ENCODE measurements at regions not wholly inside any gene's neighbourhood (a gene's known extent, or its start where the extent isn't known, plus 50 kb on each side); places are given as distances from the start of the nearest gene placed in this dataset.
"Not testable (repeated sequence)": the region's sequence is repeated elsewhere in the genome, so short reads cannot be mapped to it uniquely, and the experiment has no call there.

DNA sequence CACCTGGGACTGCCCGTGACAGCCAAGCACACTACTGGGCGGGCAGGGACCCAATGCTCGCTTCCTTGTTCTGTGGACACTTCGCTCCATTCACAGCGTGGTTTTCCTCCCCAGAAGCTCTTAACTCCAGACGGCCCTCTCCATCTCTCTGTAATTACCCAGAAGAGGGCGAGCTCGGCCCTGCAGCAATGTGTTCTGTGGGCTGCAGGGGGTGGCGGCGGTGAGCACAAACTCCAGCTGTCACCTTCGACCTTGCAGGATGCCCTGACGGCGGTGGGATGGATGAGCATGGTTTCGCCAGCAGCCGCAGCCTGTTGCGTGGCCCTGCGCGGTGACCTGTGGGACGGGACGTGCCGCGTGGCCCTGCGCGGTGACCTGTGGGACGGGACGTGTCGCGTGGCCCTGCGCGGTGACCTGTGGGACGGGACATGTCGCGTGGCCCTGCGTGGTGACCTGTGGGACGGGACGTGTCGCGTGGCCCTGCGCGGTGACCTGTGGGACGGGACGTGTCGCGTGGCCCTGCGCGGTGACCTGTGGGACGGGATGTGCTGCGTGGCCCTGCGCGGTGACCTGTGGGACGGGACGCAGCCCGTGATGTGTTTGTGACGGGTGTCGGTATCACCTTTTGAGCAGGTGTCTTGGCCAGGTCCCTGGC, 1204.7 kb downstream of the BRD1 start:
- Histone ChIP-seq H3K4me3 (ENCODE audit: low read depth in 1 of 2, low read length in 2 of 2) (no peak overlapping the region), H3K9ac (ENCODE audit: low read length) (no peak overlapping the region), H3K4me1 (ENCODE audit: insufficient read depth, low read length) (no peaks in the 10 kb centered on the region)

DNA sequence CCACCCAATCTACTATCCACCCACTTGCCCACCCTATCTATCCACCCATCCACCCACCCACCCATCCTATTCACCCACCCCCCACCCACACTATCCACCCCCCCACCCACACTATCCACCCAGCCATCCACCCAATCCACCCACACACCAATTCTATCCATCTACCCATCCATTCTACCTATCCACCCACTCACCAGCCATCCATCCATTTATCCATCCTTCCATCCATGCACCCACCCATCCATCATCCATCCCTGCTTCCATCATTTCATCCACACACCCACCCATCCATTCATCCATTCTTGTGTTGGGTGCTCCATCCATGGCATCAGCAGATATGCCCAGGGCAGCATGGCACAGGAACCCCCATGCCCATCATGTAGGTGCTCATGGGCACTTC, 1206.6 kb downstream of the BRD1 start:
- Histone ChIP-seq H3K27me3 (ENCODE audit: control insufficient read depth in 1 of 2, insufficient read depth in 2 of 2, low read length in 2 of 2) (no peaks in the 10 kb centered on the region), H3K9me3 (ENCODE audit: low read length) (no peaks in the 10 kb centered on the region), H3K4me1 (ENCODE audit: insufficient read depth, low read length) (no peaks in the 10 kb centered on the region), H3K36me3 (ENCODE audit: insufficient read depth, low read length) (no peaks in the 10 kb centered on the region), H3K4me3 (ENCODE audit: low read depth in 1 of 2, low read length in 2 of 2) (no peak overlapping the region), H3K9ac (ENCODE audit: low read length) (no peak overlapping the region), H3K27ac (ENCODE audit: low read depth, low read length) (no peak overlapping the region)

More for the DNA sequence above, 1204.7 kb downstream of the BRD1 start:
- no peaks in the 10 kb centered on the region for H3K9me3 ChIP-seq (ENCODE audit: low read length)
- H3K27me3 ChIP-seq (ENCODE audit: control insufficient read depth in 1 of 2, insufficient read depth in 2 of 2, low read length in 2 of 2), result no peaks in the 10 kb centered on the region
- no peak overlapping the region for H3K27ac ChIP-seq (ENCODE audit: low read depth, low read length)
- no peaks in the 10 kb centered on the region for H3K36me3 ChIP-seq (ENCODE audit: insufficient read depth, low read length)

DNA sequence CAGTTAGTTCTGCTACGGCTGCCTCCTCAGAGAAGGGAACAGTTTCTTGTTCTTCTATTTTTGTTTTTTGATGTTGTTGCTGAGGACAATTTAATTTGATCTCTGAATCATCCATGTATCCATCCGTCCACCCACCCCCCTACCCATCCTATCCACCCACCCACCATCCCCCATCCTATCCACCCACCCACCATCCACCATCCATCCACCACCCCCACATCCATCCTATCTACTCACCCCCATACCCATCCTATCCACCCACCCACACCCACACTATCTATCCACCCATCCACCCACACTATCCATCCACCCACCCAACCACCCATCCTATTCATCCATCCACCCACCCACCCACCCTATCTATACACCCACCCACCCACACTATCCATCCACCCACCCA, 1207.2 kb downstream of the BRD1 start:
- not testable (repeated sequence) for H3K27me3 ChIP-seq (ENCODE audit: control insufficient read depth in 1 of 2, insufficient read depth in 2 of 2, low read length in 2 of 2)

DNA sequence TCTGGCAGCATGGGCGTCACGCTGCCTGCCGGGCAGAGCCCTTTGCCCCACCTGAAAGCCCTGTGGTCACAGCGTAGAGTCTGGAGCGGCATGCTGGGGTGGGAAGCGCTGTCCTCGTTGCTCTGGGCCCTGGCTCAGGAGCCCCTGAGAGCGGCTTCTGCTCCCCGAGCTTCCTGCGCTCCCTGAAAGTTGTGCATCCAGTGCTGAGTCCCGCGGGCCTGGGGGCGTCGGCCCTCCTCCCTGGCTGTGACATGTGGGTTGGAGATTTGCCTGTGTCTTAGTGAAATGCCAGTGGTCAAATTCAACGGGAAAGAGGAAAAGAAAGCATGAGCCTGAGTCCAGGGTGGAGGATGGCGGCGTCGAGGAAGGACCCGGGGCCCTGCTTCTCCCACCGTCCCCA, 1208.0 kb downstream of the BRD1 start:
- Histone ChIP-seq H3K4me1 (ENCODE audit: insufficient read depth, low read length) (no peaks in the 10 kb centered on the region), H3K9me3 (ENCODE audit: low read length) (no peaks in the 10 kb centered on the region), H3K27ac (ENCODE audit: low read depth, low read length) (no peak overlapping the region), H3K36me3 (ENCODE audit: insufficient read depth, low read length) (no peaks in the 10 kb centered on the region), H3K27me3 (ENCODE audit: control insufficient read depth in 1 of 2, insufficient read depth in 2 of 2, low read length in 2 of 2) (no peaks in the 10 kb centered on the region), H3K9ac (ENCODE audit: low read length) (no peak overlapping the region), H3K4me3 (ENCODE audit: low read depth in 1 of 2, low read length in 2 of 2) (no peak overlapping the region)

More for the DNA sequence above, 1207.2 kb downstream of the BRD1 start:
- not testable (repeated sequence) for H3K27ac ChIP-seq (ENCODE audit: low read depth, low read length); H3K36me3 ChIP-seq (ENCODE audit: insufficient read depth, low read length); H3K9ac ChIP-seq (ENCODE audit: low read length); H3K4me3 ChIP-seq (ENCODE audit: low read depth in 1 of 2, low read length in 2 of 2); H3K9me3 ChIP-seq (ENCODE audit: low read length); H3K4me1 ChIP-seq (ENCODE audit: insufficient read depth, low read length)

DNA sequence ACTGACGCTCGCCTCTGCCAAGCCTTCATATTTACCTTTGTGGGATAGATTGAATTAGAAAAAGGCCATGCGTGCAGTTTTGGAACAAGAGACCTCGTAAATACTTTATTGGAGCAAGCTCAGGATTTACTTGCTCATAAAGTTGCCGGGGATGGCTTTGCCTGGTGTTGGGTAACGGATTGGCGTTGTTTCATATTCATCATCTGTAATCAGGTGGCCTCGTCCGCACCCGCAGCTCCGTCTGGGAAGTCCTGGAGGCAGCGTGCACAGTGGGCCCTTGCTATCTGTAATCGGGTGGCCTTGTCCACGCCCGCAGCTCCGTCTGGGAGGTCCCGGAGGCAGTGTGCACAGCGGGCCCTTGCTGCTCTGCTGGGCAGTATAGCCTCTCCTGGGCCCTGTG, 1209.3 kb downstream of the BRD1 start:
- no peaks in the 10 kb centered on the region for H3K27me3 ChIP-seq (ENCODE audit: control insufficient read depth in 1 of 2, insufficient read depth in 2 of 2, low read length in 2 of 2)
- H3K36me3 ChIP-seq (ENCODE audit: insufficient read depth, low read length), result no peaks in the 10 kb centered on the region
- H3K9me3 ChIP-seq (ENCODE audit: low read length), result no peaks in the 10 kb centered on the region
- H3K4me3 ChIP-seq (ENCODE audit: low read depth in 1 of 2, low read length in 2 of 2), result no peak overlapping the region
- H3K9ac ChIP-seq (ENCODE audit: low read length), result no peak overlapping the region
- no peak overlapping the region for H3K27ac ChIP-seq (ENCODE audit: low read depth, low read length)
- H3K4me1 ChIP-seq (ENCODE audit: insufficient read depth, low read length), result no peaks in the 10 kb centered on the region

DNA sequence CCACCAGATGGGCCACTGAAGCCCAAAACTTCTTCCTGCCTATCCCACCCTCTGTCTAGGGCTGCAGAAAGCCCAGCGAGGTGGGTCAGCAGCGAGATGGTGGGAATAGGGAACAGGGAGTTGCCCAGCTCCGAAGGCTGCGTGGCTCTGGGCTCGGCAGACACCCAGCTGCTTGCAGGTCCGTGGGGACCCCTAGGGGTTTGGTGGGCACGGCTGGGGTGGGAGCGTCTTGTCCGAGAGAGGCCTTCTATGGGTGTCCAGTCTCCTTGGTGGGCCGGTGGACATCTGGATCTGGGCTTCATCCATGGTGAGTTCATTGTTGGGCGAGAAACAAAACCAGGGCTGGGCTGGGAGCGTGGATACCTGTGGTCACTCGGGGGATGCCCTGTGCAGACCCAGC, 1211.0 kb downstream of the BRD1 start:
- H3K4me3 ChIP-seq (ENCODE audit: low read depth in 1 of 2, low read length in 2 of 2), result no peak overlapping the region
- H3K36me3 ChIP-seq (ENCODE audit: insufficient read depth, low read length), result no peaks in the 10 kb centered on the region
- H3K4me1 ChIP-seq (ENCODE audit: insufficient read depth, low read length), result no peaks in the 10 kb centered on the region
- H3K9me3 ChIP-seq (ENCODE audit: low read length), result no peaks in the 10 kb centered on the region
- H3K9ac ChIP-seq (ENCODE audit: low read length), result no peak overlapping the region
- no peak overlapping the region for H3K27ac ChIP-seq (ENCODE audit: low read depth, low read length)
- H3K27me3 ChIP-seq (ENCODE audit: control insufficient read depth in 1 of 2, insufficient read depth in 2 of 2, low read length in 2 of 2), result no peaks in the 10 kb centered on the region

DNA sequence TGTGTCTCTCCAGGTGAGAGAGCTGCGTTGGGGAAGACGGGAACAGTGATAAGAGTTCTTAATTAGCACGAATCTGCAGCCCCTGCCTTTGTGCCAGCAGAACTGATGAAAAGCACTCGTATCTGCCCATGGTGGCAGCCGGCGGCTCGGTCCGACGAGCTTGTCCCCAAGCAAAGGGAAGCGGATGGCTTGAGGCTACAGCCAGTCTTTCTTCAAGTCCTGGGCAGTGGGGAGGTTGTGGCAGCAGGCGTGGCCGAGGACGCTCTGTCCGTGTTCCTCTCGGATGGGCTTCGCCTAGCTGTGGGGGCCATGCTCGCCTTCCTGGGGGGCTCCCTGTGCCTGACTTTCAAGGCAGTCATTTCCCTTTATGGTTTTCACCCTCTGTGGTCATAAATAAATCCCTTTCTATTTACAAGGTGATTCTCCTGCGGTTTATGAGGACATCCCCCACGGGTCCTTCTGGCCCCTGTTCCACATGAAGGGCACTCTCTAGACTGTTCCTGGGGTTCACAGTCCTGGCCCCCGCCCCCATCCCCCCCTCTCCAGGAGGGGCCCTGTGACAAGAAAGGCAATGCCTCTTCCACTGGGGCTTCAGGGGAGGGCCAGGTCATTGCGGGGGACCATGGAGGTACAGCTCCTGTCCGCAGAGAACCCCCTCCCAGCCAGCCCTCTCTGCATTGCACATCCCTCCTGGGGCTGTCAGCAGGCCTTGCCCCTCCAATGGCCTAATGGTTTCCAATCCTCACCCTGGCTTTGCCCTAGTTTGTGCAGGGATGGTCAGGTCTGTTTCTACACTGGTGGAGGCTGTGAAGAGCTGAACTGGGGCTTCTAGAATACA, 1212.3 kb downstream of the BRD1 start:
- H3K9ac ChIP-seq (ENCODE audit: low read length), result no peak overlapping the region
- no peak overlapping the region for H3K4me3 ChIP-seq (ENCODE audit: low read depth in 1 of 2, low read length in 2 of 2)
- no peaks in the 10 kb centered on the region for H3K36me3 ChIP-seq (ENCODE audit: insufficient read depth, low read length)
- H3K27ac ChIP-seq (ENCODE audit: low read depth, low read length), result no peak overlapping the region
- H3K9me3 ChIP-seq (ENCODE audit: low read length), result no peaks in the 10 kb centered on the region
- H3K27me3 ChIP-seq (ENCODE audit: control insufficient read depth in 1 of 2, insufficient read depth in 2 of 2, low read length in 2 of 2), result no peaks in the 10 kb centered on the region
- no peaks in the 10 kb centered on the region for H3K4me1 ChIP-seq (ENCODE audit: insufficient read depth, low read length)

DNA sequence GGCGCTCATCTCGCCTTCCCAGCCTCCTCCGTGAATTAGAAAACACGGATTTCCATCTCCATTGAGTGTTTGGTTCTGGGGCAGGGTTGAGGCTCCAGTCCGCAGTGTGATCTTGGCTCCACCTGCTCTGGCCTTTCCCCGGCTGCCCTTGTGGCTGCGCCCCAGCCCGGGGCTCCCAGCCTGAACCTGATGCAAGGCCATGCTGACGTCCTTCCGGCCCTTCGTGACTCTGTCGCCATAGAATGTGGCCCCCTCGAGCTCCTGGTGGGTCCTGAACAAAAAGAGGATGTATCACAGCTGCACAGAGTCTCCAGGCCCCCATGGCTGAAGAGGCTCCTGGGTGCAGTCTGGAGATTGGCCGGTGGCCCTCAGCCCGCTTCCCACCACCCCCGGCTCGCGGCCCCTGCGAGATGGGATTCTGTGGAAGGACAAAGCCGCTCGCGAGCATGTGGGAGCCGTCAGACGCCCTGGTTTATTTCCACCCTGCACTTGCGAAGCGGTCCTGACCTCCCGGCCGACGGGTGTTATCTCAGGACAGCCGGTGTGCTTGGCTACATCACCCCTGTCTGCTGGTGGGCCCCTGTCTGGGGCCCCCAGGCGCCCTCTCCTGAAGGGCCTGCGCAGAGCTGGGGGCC, 1214.0 kb downstream of the BRD1 start:
- no peaks in the 10 kb centered on the region for H3K27me3 ChIP-seq (ENCODE audit: control insufficient read depth in 1 of 2, insufficient read depth in 2 of 2, low read length in 2 of 2)
- no peaks in the 10 kb centered on the region for H3K36me3 ChIP-seq (ENCODE audit: insufficient read depth, low read length)
- no peaks in the 10 kb centered on the region for H3K4me1 ChIP-seq (ENCODE audit: insufficient read depth, low read length)
- no peak overlapping the region for H3K4me3 ChIP-seq (ENCODE audit: low read depth in 1 of 2, low read length in 2 of 2)
- H3K9ac ChIP-seq (ENCODE audit: low read length), result no peak overlapping the region
- H3K27ac ChIP-seq (ENCODE audit: low read depth, low read length), result no peak overlapping the region
- H3K9me3 ChIP-seq (ENCODE audit: low read length), result no peaks in the 10 kb centered on the region

DNA sequence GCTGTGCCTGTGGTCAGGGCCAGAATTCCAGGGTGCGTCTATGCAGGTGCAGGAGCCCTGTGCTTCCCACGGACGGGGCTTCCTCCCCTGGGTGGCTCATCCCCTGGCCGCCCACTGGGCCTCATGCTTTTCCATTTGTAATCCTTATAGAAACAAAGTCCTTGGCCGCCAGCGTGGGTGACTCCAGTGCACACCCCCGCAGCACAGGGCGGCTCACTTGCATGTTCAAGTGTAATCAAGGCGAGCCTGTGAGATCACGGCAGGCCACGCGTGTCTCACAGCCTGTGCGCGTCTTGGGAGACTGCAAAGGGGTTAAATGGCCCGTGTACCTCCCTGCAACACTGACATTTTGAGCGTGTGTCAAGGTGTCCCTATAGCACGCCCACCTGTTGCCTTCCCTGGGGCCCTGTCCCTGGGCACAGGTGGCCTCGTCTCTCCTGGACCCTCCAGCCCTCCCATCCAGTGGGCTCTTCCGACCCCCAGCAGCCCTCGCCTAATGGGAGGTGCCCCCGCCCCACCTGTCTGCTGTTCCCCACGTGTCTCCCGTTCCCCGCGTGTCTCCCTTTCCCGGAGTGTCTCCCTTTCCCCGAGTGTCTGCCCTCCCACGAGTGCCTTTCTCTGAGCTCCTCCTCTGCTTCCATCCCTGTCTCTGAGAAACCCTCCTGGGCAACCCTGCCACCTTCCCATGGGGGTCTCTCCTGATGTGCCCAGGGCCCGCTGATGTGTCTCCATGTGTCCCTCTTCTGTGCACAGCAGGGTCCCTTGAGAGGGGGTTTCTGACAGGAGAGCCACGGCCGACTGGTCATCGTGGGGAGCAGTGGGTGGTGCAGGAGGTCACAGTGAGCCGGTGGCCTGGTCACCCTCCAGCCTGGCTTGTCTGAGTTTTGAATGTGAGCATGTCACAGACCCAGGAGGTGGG, 1215.3 kb downstream of the BRD1 start:
- H3K4me1 ChIP-seq (ENCODE audit: insufficient read depth, low read length), result no peaks in the 10 kb centered on the region
- H3K9ac ChIP-seq (ENCODE audit: low read length), result no peak overlapping the region
- H3K36me3 ChIP-seq (ENCODE audit: insufficient read depth, low read length), result no peaks in the 10 kb centered on the region
- no peaks in the 10 kb centered on the region for H3K9me3 ChIP-seq (ENCODE audit: low read length)
- no peaks in the 10 kb centered on the region for H3K27me3 ChIP-seq (ENCODE audit: control insufficient read depth in 1 of 2, insufficient read depth in 2 of 2, low read length in 2 of 2)
- no peak overlapping the region for H3K4me3 ChIP-seq (ENCODE audit: low read depth in 1 of 2, low read length in 2 of 2)
- H3K27ac ChIP-seq (ENCODE audit: low read depth, low read length), result no peak overlapping the region

DNA sequence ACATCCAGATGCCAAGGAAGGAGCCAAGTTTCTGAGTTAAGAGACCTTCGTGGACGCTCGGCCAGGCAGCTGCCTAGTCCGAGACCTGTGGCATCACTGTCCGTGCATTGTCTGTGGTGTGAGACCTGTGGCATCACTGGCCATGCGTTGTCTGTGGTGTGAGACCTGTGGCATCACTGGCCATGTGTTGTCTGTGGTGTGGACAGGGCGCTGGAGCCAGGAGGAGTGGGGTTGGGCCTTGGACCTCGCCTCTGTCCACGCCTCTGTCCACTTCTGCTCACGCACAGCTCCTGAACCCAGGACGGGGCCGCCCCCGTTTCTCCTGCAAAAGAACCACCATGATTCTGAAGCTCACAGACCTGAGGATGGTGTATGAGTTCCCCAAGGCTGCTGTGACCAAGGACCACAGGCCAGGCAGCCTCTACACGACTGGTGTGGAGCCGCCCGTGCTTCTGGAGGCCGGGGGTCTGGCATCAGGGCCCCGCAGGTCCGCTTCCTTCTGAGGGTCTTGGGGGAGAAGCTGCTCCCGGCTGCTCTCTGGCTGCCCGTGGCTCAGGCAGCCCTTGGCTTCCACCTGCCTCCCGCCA, 1218.3 kb downstream of the BRD1 start:
- H3K36me3 ChIP-seq (ENCODE audit: insufficient read depth, low read length), result no peaks in the 10 kb centered on the region
- H3K4me1 ChIP-seq (ENCODE audit: insufficient read depth, low read length), result no peaks in the 10 kb centered on the region
- H3K27ac ChIP-seq (ENCODE audit: low read depth, low read length), result no peak overlapping the region
- no peaks in the 10 kb centered on the region for H3K9me3 ChIP-seq (ENCODE audit: low read length)
- H3K4me3 ChIP-seq (ENCODE audit: low read depth in 1 of 2, low read length in 2 of 2), result no peak overlapping the region
- no peak overlapping the region for H3K9ac ChIP-seq (ENCODE audit: low read length)
- H3K27me3 ChIP-seq (ENCODE audit: control insufficient read depth in 1 of 2, insufficient read depth in 2 of 2, low read length in 2 of 2), result no peaks in the 10 kb centered on the region
